DOHH2 (cell line): ENCODE measurements at regions not wholly inside any gene's neighbourhood (a gene's known extent, or its start where the extent isn't known, plus 50 kb on each side); places are given as distances from the start of the nearest gene placed in this dataset.

Experiments
- CTCF ChIP-seq: fragments of 200-600 bp; sonication (generic); IDR thresholded peaks from one replicate; pipeline ENCODE4 v1.5.1; 2014; ENCODE audit warnings: antibody characterized with exemption, mild to moderate bottlenecking, low read depth, low read length; ENCODE audit not compliant: poor library complexity, severe bottlenecking
- EZH2phosphoT487 ChIP-seq: fragments of 200-600 bp; sonication (generic); IDR thresholded peaks from 2 replicates; pipeline ENCODE4 v1.6.1; 2017; ENCODE audit warnings: borderline replicate concordance, mild to moderate bottlenecking, antibody characterized with exemption, low read length, moderate library complexity, mixed read lengths

- TF ChIP-seq CTCF (no peak), EZH2phosphoT487 (no peak)
Measured at GRCh38 chr11:110951950-110952503, 239.8 kb upstream of the ARHGAP20 start.
